Small intestine (tissue), 7 donors: ENCODE measurements at regions not wholly inside any gene's neighbourhood (a gene's known extent, or its start where the extent isn't known, plus 50 kb on each side); places are given as distances from the start of the nearest gene placed in this dataset.

Experiments used
- DNase-seq, 2 donors: peaks; one replicate each; pipeline versions ENCODE4 v3.0.0 to v3.0.0-alpha.2; 2013
- FAIRE-seq: peaks from 2 replicates; lab custom pipeline; 2012; peaks lifted over from hg19 to GRCh38; lab: Jason Lieb, UNC
- H3K27ac ChIP-seq, 3 donors: one replicate each; pipeline ENCODE4 v1.5.1; 2013; ENCODE audit warnings: low read length in 2 of 3, mild to moderate bottlenecking in 2 of 3, control low read depth in 1 of 3, inconsistent platforms in 1 of 3, low read depth in 1 of 3, moderate library complexity in 1 of 3
- H3K27me3 ChIP-seq, 3 donors: one replicate each; pipeline ENCODE4 v1.6.1; 2013; ENCODE audit warnings: low read length in 3 of 3, inconsistent platforms in 1 of 3; ENCODE audit not compliant: control insufficient read depth in 3 of 3, insufficient read depth in 3 of 3
- H3K36me3 ChIP-seq, 3 donors: one replicate each; pipeline ENCODE4 v1.6.1; 2013; ENCODE audit warnings: low read length in 3 of 3, inconsistent platforms in 1 of 3, low read depth in 1 of 3, mild to moderate bottlenecking in 1 of 3, moderate library complexity in 1 of 3; ENCODE audit not compliant: control insufficient read depth in 3 of 3, insufficient read depth in 2 of 3
- H3K4me1 ChIP-seq, 3 donors: one replicate each; pipeline ENCODE4 v1.6.1; 2013; ENCODE audit warnings: low read length in 2 of 3, inconsistent platforms in 1 of 3, low read depth in 1 of 3, mild to moderate bottlenecking in 1 of 3, moderate library complexity in 1 of 3; ENCODE audit not compliant: control insufficient read depth in 3 of 3, insufficient read depth in 2 of 3
- H3K4me3 ChIP-seq, 3 donors: one replicate each; pipeline ENCODE4 v1.5.1; 2013; ENCODE audit warnings: low read length in 3 of 3, control low read depth in 1 of 3, inconsistent platforms in 1 of 3, low read depth in 1 of 3, mild to moderate bottlenecking in 1 of 3, moderate library complexity in 1 of 3
- H3K9me3 ChIP-seq, 2 donors: one replicate each; pipeline ENCODE4 v1.6.1; 2013; ENCODE audit warnings: low read depth in 1 of 2, low read length in 1 of 2; ENCODE audit not compliant: control insufficient read depth in 2 of 2, insufficient read depth in 1 of 2
- WGBS, 3 donors: extraction: QIAGEN DNeasy Blood & Tissue Kit; methylation state at CpG; one replicate each; pipeline ENCODE4 v1.1.7; 2013; 5-methylcytosine and 5-hydroxymethylcytosine counted together
- donor health status: healthy with polysubstance abuse.
- donor health status: control.
- donor health status: control.
- donor health status: Bipolar disorder and iron deficiency.
- donor health status: healthy.

GRCh38 chr1:218867941-218868626, 305.6 kb upstream of the LYPLAL1 start:
- Histone ChIP-seq H3K4me3 (no peak overlapping the region), H3K27me3 (no peaks in the 10 kb centered on the region), H3K4me1 (no peaks in the 10 kb centered on the region), H3K27ac (no peak overlapping the region), H3K36me3 (no peaks in the 10 kb centered on the region), H3K9me3 (no peaks in the 10 kb centered on the region)
- DNase-seq (no peak), FAIRE-seq (no peak)
- WGBS, 3 donors: 64 to 79% (median 68%) methylated on average over 3 of the region's 3 CpGs

- DNase-seq (no peak), FAIRE-seq (no peak)
- Histone ChIP-seq H3K4me1 (no peaks in the 10 kb centered on the region), H3K9me3 (no peaks in the 10 kb centered on the region), H3K27ac (no peak overlapping the region), H3K27me3 (no peaks in the 10 kb centered on the region), H3K36me3 (no peaks in the 10 kb centered on the region), H3K4me3 (no peak overlapping the region)
These were observed 304.4 kb upstream of the LYPLAL1 start for GRCh38 chr1:218869276-218869675.

- H3K27me3 ChIP-seq: no peaks in the 10 kb centered on the region
- H3K4me3 ChIP-seq: no peak overlapping the region
- FAIRE-seq (no peak), DNase-seq (no peak)
- H3K9me3 ChIP-seq: no peaks in the 10 kb centered on the region
- H3K27ac ChIP-seq: no peak overlapping the region
- H3K36me3 ChIP-seq: no peaks in the 10 kb centered on the region
- WGBS, 3 donors: 49 to 59% (median 51%) methylated on average over 4 of the region's 4 CpGs
- H3K4me1 ChIP-seq: no peaks in the 10 kb centered on the region
These were observed 301.7 kb upstream of the LYPLAL1 start for GRCh38 chr1:218872026-218872425.

- WGBS, 3 donors: 91 to 97% (median 96%) methylated on average over 1 of the region's 1 CpG
- no peak for FAIRE-seq
These were observed 300.8 kb upstream of the LYPLAL1 start for GRCh38 chr1:218872928-218873327.

DNA sequence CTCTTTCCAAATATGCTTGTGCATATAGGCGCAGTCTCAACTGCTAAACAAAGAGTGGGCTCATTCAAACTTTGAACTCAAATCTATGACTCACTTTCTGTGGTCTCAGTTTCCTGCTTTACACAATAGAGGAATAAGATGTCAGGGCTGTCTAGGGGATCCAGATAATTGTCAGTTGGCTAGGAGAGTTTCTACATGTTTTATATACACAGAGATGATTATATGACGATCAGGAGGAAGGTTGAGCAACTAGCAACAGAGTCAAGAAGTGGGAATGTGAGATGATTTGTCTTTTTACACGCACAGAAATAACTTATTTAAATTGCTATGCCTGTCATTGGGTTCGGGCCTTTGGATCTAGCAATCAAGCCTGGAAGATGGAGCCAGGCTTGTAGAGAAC, 299.4 kb upstream of the LYPLAL1 start:
- no peak for FAIRE-seq
- Histone ChIP-seq H3K27me3 (no peaks in the 10 kb centered on the region), H3K4me3 (no peak overlapping the region), H3K4me1 (no peaks in the 10 kb centered on the region), H3K27ac (no peak overlapping the region), H3K36me3 (no peaks in the 10 kb centered on the region), H3K9me3 (no peaks in the 10 kb centered on the region)
- WGBS, 3 donors: 57 to 70% (median 58%) methylated on average over 4 of the region's 4 CpGs
- no peak for DNase-seq

More at GRCh38 chr1:218872928-218873327, 300.8 kb upstream of the LYPLAL1 start:
- H3K27ac ChIP-seq: no peak overlapping the region
- H3K36me3 ChIP-seq: no peaks in the 10 kb centered on the region
- H3K27me3 ChIP-seq: no peaks in the 10 kb centered on the region
- H3K4me3 ChIP-seq: no peak overlapping the region
- no peaks in the 10 kb centered on the region for H3K4me1 ChIP-seq
- H3K9me3 ChIP-seq: no peaks in the 10 kb centered on the region
- DNase-seq: no peak

DNA sequence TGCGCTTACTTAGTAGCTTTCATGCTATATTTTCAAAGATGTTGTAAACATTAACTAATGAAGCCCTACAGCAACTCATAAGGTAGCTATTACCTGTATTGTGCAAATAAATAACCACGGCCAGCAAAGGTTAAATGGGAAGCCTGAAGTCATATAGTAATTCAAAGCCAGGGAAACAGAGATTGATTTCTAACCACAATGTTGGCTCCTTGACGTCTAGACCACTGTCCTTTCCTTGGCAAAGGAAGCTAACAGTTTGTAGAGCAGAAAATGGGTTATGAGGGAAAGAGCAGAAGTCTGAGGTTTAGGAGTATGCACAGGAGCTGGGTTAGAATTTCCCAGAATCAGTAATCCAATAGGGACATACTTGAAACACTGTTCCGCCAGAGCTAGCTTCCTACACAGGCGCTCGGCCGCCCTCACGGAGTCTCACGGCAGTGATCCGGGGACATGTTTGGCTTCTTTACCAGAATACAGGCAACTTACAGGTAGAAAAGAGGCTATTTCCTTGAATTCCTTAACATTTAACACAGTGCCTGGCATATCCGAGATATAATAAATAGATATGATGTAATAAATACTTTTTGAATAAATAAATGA, 298.8 kb upstream of the LYPLAL1 start:
- FAIRE-seq (no peak), DNase-seq (no peak)
- Histone ChIP-seq H3K36me3 (no peaks in the 10 kb centered on the region), H3K27me3 (no peaks in the 10 kb centered on the region), H3K4me3 (no peak overlapping the region), H3K27ac (no peak overlapping the region), H3K4me1 (no peaks in the 10 kb centered on the region), H3K9me3 (no peaks in the 10 kb centered on the region)
- 83 to 89% (median 87%) methylated on average over 11 of the region's 11 CpGs for WGBS, 3 donors

DNA sequence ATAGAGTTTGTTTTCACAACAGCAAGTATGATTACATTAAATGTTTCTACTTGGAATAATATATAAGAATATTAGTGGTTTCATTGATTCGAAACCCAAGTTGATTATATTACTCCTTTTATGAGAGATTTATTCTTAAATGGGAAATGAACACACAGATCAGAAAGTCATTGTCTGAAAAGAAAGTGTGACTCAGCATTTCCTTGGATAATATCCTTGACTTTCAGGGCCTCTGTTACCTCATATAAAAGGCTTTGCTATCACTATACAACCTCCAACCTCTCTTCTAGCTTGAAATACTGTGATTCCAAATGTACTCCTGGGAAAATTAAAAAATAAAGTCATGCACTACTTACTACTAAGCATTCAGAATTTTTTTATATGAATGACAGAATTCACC, 295.3 kb upstream of the LYPLAL1 start:
- 75 to 76% (median 75%) methylated on average over 1 of the region's 1 CpG for WGBS, 3 donors
- Histone ChIP-seq H3K9me3 (peaks cover 0 to 5% of the 10 kb centered on the region in 2 donors), H3K4me1 (no peaks in the 10 kb centered on the region), H3K27ac (no peak overlapping the region), H3K36me3 (no peaks in the 10 kb centered on the region), H3K27me3 (no peaks in the 10 kb centered on the region), H3K4me3 (no peak overlapping the region)
- no peak for FAIRE-seq
- no peak for DNase-seq

- no peak for FAIRE-seq
These were observed 293.1 kb upstream of the LYPLAL1 start for GRCh38 chr1:218880484-218881060.

More at GRCh38 chr1:218880484-218881060, 293.1 kb upstream of the LYPLAL1 start:
- Histone ChIP-seq H3K4me3 (no peak overlapping the region), H3K4me1 (no peaks in the 10 kb centered on the region), H3K36me3 (no peaks in the 10 kb centered on the region), H3K27me3 (no peaks in the 10 kb centered on the region), H3K9me3 (peaks cover 0 to 8% of the 10 kb centered on the region in 2 donors), H3K27ac (no peak overlapping the region)
- DNase-seq: no peak
- WGBS, 3 donors: 46 to 72% (median 55%) methylated on average over 5 of the region's 5 CpGs
